ENCODE measurements at regions not wholly inside any gene's neighbourhood (a gene's known extent, or its start where the extent isn't known, plus 50 kb on each side); places are given as distances from the start of the nearest gene placed in this dataset.

DNA sequence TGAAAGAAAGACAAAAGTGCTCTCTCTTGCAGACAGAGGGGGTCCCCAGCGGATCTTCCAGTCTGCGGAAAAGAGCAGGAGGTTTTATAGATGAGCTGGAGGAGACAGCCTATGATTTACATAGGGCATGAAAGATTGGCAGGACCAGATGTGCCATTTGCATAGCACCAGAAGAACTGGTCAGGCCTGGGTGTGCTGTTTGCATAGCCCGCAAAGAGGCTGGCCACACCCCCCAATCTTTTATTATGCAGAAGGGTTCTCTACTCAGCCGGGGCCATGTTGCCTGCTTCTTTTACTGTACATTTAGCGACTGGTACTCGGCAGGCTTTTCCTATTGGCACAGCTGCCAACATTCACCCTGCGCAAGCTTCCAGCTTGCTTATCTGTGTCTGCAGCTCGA is 317.6 kb downstream of the GALR1 start:
- TF ChIP-seq, protein P1, sequence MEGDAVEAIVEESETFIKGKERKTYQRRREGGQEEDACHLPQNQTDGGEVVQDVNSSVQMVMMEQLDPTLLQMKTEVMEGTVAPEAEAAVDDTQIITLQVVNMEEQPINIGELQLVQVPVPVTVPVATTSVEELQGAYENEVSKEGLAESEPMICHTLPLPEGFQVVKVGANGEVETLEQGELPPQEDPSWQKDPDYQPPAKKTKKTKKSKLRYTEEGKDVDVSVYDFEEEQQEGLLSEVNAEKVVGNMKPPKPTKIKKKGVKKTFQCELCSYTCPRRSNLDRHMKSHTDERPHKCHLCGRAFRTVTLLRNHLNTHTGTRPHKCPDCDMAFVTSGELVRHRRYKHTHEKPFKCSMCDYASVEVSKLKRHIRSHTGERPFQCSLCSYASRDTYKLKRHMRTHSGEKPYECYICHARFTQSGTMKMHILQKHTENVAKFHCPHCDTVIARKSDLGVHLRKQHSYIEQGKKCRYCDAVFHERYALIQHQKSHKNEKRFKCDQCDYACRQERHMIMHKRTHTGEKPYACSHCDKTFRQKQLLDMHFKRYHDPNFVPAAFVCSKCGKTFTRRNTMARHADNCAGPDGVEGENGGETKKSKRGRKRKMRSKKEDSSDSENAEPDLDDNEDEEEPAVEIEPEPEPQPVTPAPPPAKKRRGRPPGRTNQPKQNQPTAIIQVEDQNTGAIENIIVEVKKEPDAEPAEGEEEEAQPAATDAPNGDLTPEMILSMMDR (IDR thresholded peaks at IDR 0.05): no peak
- TF ChIP-seq POLR2A (IDR thresholded peaks at IDR 0.05): no peak

All from sigmoid colon (tissue), 3 donors.